K562 (cell line): ENCODE measurements at regions not wholly inside any gene's neighbourhood (a gene's known extent, or its start where the extent isn't known, plus 50 kb on each side); places are given as distances from the start of the nearest gene placed in this dataset.

Experiments used
- ATAC-seq: fragments of 200-7000 bp; cut with Tn5 transposase; 3 replicates; pipeline ENCODE4 v1.9.1; 2020; ENCODE audit warnings: moderate library complexity
- BruUV-seq: library from RNA; stranded (reverse); fragments of 400-500 nt; replicated peaks from 2 replicates; lab custom pipeline; 2021; lab: Mats Ljungman, UMichigan
- CTCF ChIA-PET: fragments of 300-600 bp; formaldehyde crosslinking; extraction: SDS; loops from one replicate; lab custom pipeline; 2021; ENCODE audit warnings: low intra/inter-chr PET ratio; lab: Yijun Ruan, JAX
- POLR2A ChIA-PET: fragments of 300-600, 350-650 bp; sonication (Branson Sonifier 250); formaldehyde crosslinking; extraction: SDS; loops from one replicate; lab custom pipeline; 2021; ENCODE audit warnings: antibody characterized with exemption, inconsistent platforms; lab: Yijun Ruan, JAX
- DNase-seq, 4 experiments: peaks; one replicate each; pipeline versions ENCODE4 v3.0.0 to v3.0.0-alpha.2; 2011 to 2018; ENCODE audit warnings: low spot score in 3 of 4, mixed read lengths in 3 of 4; ENCODE audit errors: extremely low read depth in 1 of 4
- FAIRE-seq: peaks from 2 replicates; lab custom pipeline; 2011; peaks lifted over from hg19 to GRCh38; lab: Jason Lieb, UNC
- H2AFZ ChIP-seq: 2 replicates; pipeline ENCODE4 v1.6.0; 2011; ENCODE audit warnings: low read depth, low read length, control low read depth, inconsistent platforms
- H3K27ac ChIP-seq: fragments of 200-600 bp; 3 replicates; pipeline ENCODE4 v1.8.0; 2011; ENCODE audit warnings: low read depth, mild to moderate bottlenecking, control low read depth, inconsistent platforms, low read length, moderate library complexity, mixed read lengths; ENCODE audit errors: extremely low read depth
- H3K27me3 ChIP-seq, 2 experiments: fragments of 300-600 bp in 1 of 2; 2 replicates in 1 of 2; 3 replicates in 1 of 2; pipeline versions ENCODE4 v1.6.0 to v1.8.0; 2011; ENCODE audit warnings: inconsistent platforms in 2 of 2, low read length in 2 of 2, mild to moderate bottlenecking in 1 of 2, mixed read lengths in 1 of 2, moderate library complexity in 1 of 2; ENCODE audit not compliant: control insufficient read depth in 2 of 2, insufficient read depth in 2 of 2
- H3K36me3 ChIP-seq: fragments of 300-600 bp; 3 replicates; pipeline ENCODE4 v1.8.0; 2011; ENCODE audit warnings: mild to moderate bottlenecking, low read length, inconsistent platforms; ENCODE audit not compliant: control insufficient read depth, insufficient read depth
- H3K4me1 ChIP-seq, 2 experiments: fragments of 200-600 bp in 1 of 2; replicated peaks in 1 of 2; 2 replicates in 1 of 2; 3 replicates in 1 of 2; pipeline versions ENCODE4 v1.5.1 to v1.8.0; 2011; ENCODE audit warnings: inconsistent platforms in 2 of 2, low read length in 2 of 2, mild to moderate bottlenecking in 1 of 2, mixed read lengths in 1 of 2, moderate library complexity in 1 of 2; ENCODE audit not compliant: control insufficient read depth in 2 of 2, insufficient read depth in 2 of 2
- H3K4me2 ChIP-seq: 2 replicates; pipeline ENCODE4 v1.6.1; 2011; ENCODE audit warnings: low read length, control low read depth, inconsistent platforms, mixed read lengths; ENCODE audit not compliant: insufficient read depth
- H3K4me3 ChIP-seq: fragments of 200-600 bp; sonication (generic), shearing (Covaris generic); 2 replicates; pipeline ENCODE4 v1.5.1; 2016; ENCODE audit warnings: control low read depth, inconsistent platforms
- H3K79me2 ChIP-seq: fragments of 200-600 bp; 3 replicates; pipeline ENCODE4 v1.8.0; 2011; ENCODE audit warnings: low read length, inconsistent platforms; ENCODE audit not compliant: control insufficient read depth, insufficient read depth
- H3K9ac ChIP-seq, 2 experiments: 2 replicates each; pipeline versions ENCODE4 v1.6.0 to v1.6.1; 2011; ENCODE audit warnings: low read depth in 2 of 2, low read length in 2 of 2, control low read depth in 1 of 2, inconsistent platforms in 1 of 2, mild to moderate bottlenecking in 1 of 2, mixed read lengths in 1 of 2; ENCODE audit not compliant: insufficient read depth in 1 of 2
- H3K9me1 ChIP-seq: one replicate; pipeline ENCODE4 v1.6.0; 2011; ENCODE audit warnings: inconsistent platforms, mild to moderate bottlenecking, low read length, moderate library complexity; ENCODE audit not compliant: control insufficient read depth, insufficient read depth
- H3K9me3 ChIP-seq: replicated peaks from 2 replicates; pipeline ENCODE4 v1.5.1; 2011; ENCODE audit warnings: low read depth, low read length, inconsistent platforms; ENCODE audit not compliant: control insufficient read depth, insufficient read depth
- H4K20me1 ChIP-seq: replicated peaks from 2 replicates; pipeline ENCODE4 v1.6.1; 2011; ENCODE audit warnings: low read length, inconsistent platforms, mixed read lengths; ENCODE audit not compliant: control insufficient read depth, insufficient read depth
- ATF7 ChIP-seq: fragments of 450-650 bp; IDR thresholded peaks from 2 replicates; pipeline ENCODE4 v1.7.1; 2014; ENCODE audit warnings: mild to moderate bottlenecking, moderate library complexity
- C11orf30 ChIP-seq: fragments of 450-650 bp; IDR thresholded peaks from 2 replicates; pipeline ENCODE4 v1.6.1; 2016; ENCODE audit warnings: low read depth, mild to moderate bottlenecking
- CREB1 ChIP-seq, 2 experiments: sonication (generic) in 1 of 2; formaldehyde crosslinking in 1 of 2; IDR thresholded peaks; 2 replicates each; pipeline versions ENCODE4 v1.6.1 to v1.8.0; 2012 to 2022; ENCODE audit warnings: inconsistent platforms in 1 of 2, mild to moderate bottlenecking in 1 of 2, missing genetic modification reagents in 1 of 2, moderate library complexity in 1 of 2
- DPF2 ChIP-seq: fragments of 450-650 bp; IDR thresholded peaks from 2 replicates; pipeline ENCODE4 v1.6.1; 2016
- FOXK1 ChIP-seq: sonication (generic); formaldehyde crosslinking; IDR thresholded peaks from 2 replicates; pipeline ENCODE4 v1.8.0; 2022; ENCODE audit warnings: missing genetic modification reagents, mild to moderate bottlenecking, borderline replicate concordance
- FOXO4 ChIP-seq: fragments of 450-650 bp; formaldehyde crosslinking; IDR thresholded peaks from 2 replicates; pipeline ENCODE4 v1.4.0; 2020; ENCODE audit warnings: mild to moderate bottlenecking, moderate library complexity
- HCFC1 ChIP-seq: IDR thresholded peaks from 2 replicates; pipeline ENCODE4 v1.6.1; 2012; ENCODE audit warnings: low read depth, low read length, improper control_type of control experiment
- HDAC2 ChIP-seq: fragments of 450-650 bp; IDR thresholded peaks from 2 replicates; pipeline ENCODE4 v1.6.1; 2016; ENCODE audit warnings: mild to moderate bottlenecking
- IRF1 ChIP-seq: sonication (generic); formaldehyde crosslinking; IDR thresholded peaks from 2 replicates; pipeline ENCODE4 v1.8.0; 2022; ENCODE audit warnings: missing genetic modification reagents, mild to moderate bottlenecking, borderline replicate concordance
- MAFF ChIP-seq: IDR thresholded peaks from 2 replicates; pipeline ENCODE4 v1.6.1; 2012; ENCODE audit warnings: low read length, improper control_type of control experiment
- NFIC ChIP-seq: fragments of 450-650 bp; IDR thresholded peaks from 2 replicates; pipeline ENCODE4 v1.6.1; 2017; ENCODE audit warnings: mild to moderate bottlenecking, inconsistent platforms
- RAD21 ChIP-seq, 2 experiments: fragments of 250-450 bp in 1 of 2; fragments of 450-650 bp in 1 of 2; sonication (Bioruptor Pico) in 1 of 2; formaldehyde crosslinking in 1 of 2; IDR thresholded peaks in 1 of 2; conservative IDR thresholded peaks in 1 of 2; 2 replicates each; pipeline versions ENCODE4 v1.4.0 to v1.8.0; 2020 to 2022; ENCODE audit warnings: mild to moderate bottlenecking in 2 of 2, moderate library complexity in 1 of 2
- RBBP5 ChIP-seq: fragments of 200-600 bp; sonication (generic); IDR thresholded peaks from 2 replicates; pipeline ENCODE4 v1.6.1; 2012; ENCODE audit warnings: borderline replicate concordance, mild to moderate bottlenecking, low read length, control low read depth, inconsistent platforms; ENCODE audit not compliant: insufficient read depth, poor library complexity, severe bottlenecking
- STAT5A ChIP-seq: IDR thresholded peaks from 2 replicates; pipeline ENCODE4 v1.6.1; 2012; ENCODE audit warnings: low read length, inconsistent platforms, borderline replicate concordance
- THAP12 ChIP-seq: fragments of 250-450 bp; sonication (Bioruptor Pico); IDR thresholded peaks from 2 replicates; pipeline ENCODE4 v1.9.0; 2021; ENCODE audit warnings: mild to moderate bottlenecking, inconsistent platforms
- ZNF133 ChIP-seq: fragments of 250-450 bp; sonication (Bioruptor Pico); IDR thresholded peaks from 2 replicates; pipeline ENCODE4 v1.4.0; 2020; ENCODE audit warnings: mild to moderate bottlenecking
- ZNF282 ChIP-seq: sonication (generic); formaldehyde crosslinking; IDR thresholded peaks from 2 replicates; pipeline ENCODE4 v1.8.1; 2023; ENCODE audit warnings: missing genetic modification reagents
- ZNF436 ChIP-seq: fragments of 250-450, 450-650 bp; sonication (Bioruptor Pico); formaldehyde crosslinking; IDR thresholded peaks from 2 replicates; pipeline ENCODE4 v1.7.0; 2020; ENCODE audit warnings: mild to moderate bottlenecking
- ZNF785 ChIP-seq: fragments of 250-450 bp; sonication (Bioruptor Pico); IDR thresholded peaks from 2 replicates; pipeline ENCODE4 v1.4.0; 2020; ENCODE audit warnings: mild to moderate bottlenecking
- WGBS: fragments of 100-300 bp; shearing (Covaris generic); methylation state at CpG from one replicate; pipeline ENCODE4 v1.1.6; 2016; ENCODE audit warnings: low coverage, mixed read lengths; ENCODE audit not compliant: insufficient coverage; ENCODE audit errors: missing lambda C conversion rate; 5-methylcytosine and 5-hydroxymethylcytosine counted together
- in situ Hi-C: fragments of 300-500 bp; cut with MboI; formaldehyde crosslinking; loops from 4 replicates; pipeline ENCODE4 v1.15.0; 2018; ENCODE audit warnings: inconsistent platforms, mixed read lengths
- intact Hi-C: fragments of 100-400 bp; cut with micrococcal nuclease; formaldehyde crosslinking; loops from 2 replicates; pipeline ENCODE4 v1.14.2; 2022

GRCh38 chr6:137804637-137805036 is 62.4 kb upstream of the TNFAIP3 start (continued):
- TF ChIP-seq RBBP5: no peak
- no peak for TF ChIP-seq DPF2
- TF ChIP-seq HCFC1: no peak
- TF ChIP-seq HDAC2: no peak
- no peak for TF ChIP-seq ZNF133
- no peak for TF ChIP-seq STAT5A

GRCh38 chr6:137805622-137806021 is 61.4 kb upstream of the TNFAIP3 start:
- FAIRE-seq: no peak
- Histone ChIP-seq H3K79me2 (no peaks in the 10 kb centered on the region), H3K27me3 (no peaks in the 10 kb centered on the region), H3K4me3 (no peak overlapping the region), H4K20me1 (no peaks in the 10 kb centered on the region), H3K4me1 (peaks cover 6 to 10% of the 10 kb centered on the region in 2 experiments; a peak in 4 of 5 replicates), H2AFZ (peak overlapping the region; percentile 51), H3K4me2 (no peak overlapping the region), H3K9me3 (0 out of 2 replicates have a peak, but pooled peaks cover 2% of the 10 kb centered on the region), H3K9me1 (no peaks in the 10 kb centered on the region), H3K9ac (no peak overlapping the region), H3K27ac (no peak overlapping the region), H3K36me3 (no peaks in the 10 kb centered on the region)
- BruUV-seq: no TSS peak
- ATAC-seq: no peak
- intact Hi-C loops (no loop called here), in situ Hi-C loops (loop anchor here (10.0 kb wide), 1 partner anchor 139 kb away; no protein-coding TSS in a partner anchor)
- WGBS: 38% methylated on average over 7 of the region's 7 CpGs
- peak in 1 of 4 experiments; percentile 38 for DNase-seq
- ChIA-PET CTCF (no interaction called here), POLR2A (interaction anchor here (2.2 kb wide), 1 partner anchor 11 kb away, joined by 7 read pairs; no protein-coding TSS in a partner anchor)
- TF ChIP-seq IRF1 (CRISPR knock-in tag) (no peak), ZNF282 (CRISPR knock-in tag) (no peak), FOXK1 (0 out of 2 replicates have a peak, but pooled peaks have one; percentile 34), C11orf30 (peak; percentile 69), ZNF785 (CRISPR knock-in tag) (no peak), CREB1 (IDR thresholded peaks at IDR 0.05) (no peak), CREB1 (CRISPR knock-in tag; IDR thresholded peaks at IDR 0.05) (0 out of 2 replicates have a peak, but pooled peaks have one; percentile 37), THAP12 (no peak), RAD21 (CRISPR knock-in tag; conservative IDR thresholded peaks at IDR 0.05 in 1 of 2, IDR thresholded peaks at IDR 0.05 in 1 of 2) (peak in 1 of 2 experiments; percentile 6; a peak in 2 of 4 replicates), ZNF436 (no peak), MAFF (peak; percentile 22; the same call in 1 of the 2 replicates), ATF7 (peak; percentile 82; the same call in 1 of the 2 replicates), NFIC (peak; percentile 74), FOXO4 (CRISPR knock-in tag) (no peak)
